ENCODE measurements at regions not wholly inside any gene's neighbourhood (a gene's known extent, or its start where the extent isn't known, plus 50 kb on each side); places are given as distances from the start of the nearest gene placed in this dataset.
"Not testable (repeated sequence)": the region's sequence is repeated elsewhere in the genome, so short reads cannot be mapped to it uniquely, and the experiment has no call there.

DNA sequence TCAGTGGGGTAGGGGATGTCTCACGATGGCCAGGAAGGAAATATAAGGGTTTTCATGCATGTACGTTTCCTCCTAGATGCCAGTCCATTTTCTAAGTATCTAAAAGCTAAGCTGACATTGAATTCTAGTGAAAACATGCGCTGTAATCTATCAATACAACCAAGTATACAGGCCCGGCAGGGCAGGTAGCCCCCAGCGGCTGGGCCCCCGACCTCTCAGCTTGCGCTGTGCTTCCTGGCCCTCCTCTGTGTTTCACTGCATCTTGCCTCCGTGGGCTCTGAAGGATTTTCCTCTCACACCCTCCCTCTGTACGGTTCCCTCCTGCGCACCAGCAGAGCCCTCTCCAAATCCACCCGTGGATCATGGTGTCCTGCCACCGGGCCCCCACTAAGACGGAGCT is 524.8 kb downstream of the ZNF516 start:
- no peak for DNase-seq
- in situ Hi-C loops (cut with HindIII; ENCODE audit: low pct_ligation_motif_present, low pct_unique_long_range_greater_than_20kb, low sequenced_read_pairs), result no loop called here

GRCh38 chr18:75966431-75966830 is 528.6 kb downstream of the ZNF516 start:
- no peak for DNase-seq
- in situ Hi-C loops (cut with HindIII; ENCODE audit: low pct_ligation_motif_present, low pct_unique_long_range_greater_than_20kb, low sequenced_read_pairs), result no loop called here

GRCh38 chr18:75962036-75962572 is 532.9 kb downstream of the ZNF516 start:
- in situ Hi-C loops (cut with HindIII; ENCODE audit: low pct_ligation_motif_present, low pct_unique_long_range_greater_than_20kb, low sequenced_read_pairs), result no loop called here
- no peak for DNase-seq

- DNase-seq; in situ Hi-C loops (cut with HindIII; ENCODE audit: low pct_ligation_motif_present, low pct_unique_long_range_greater_than_20kb, low sequenced_read_pairs): not testable (repeated sequence)
These were observed 532.9 kb upstream of the SMIM21 start for GRCh38 chr18:75960356-75960755.

DNA sequence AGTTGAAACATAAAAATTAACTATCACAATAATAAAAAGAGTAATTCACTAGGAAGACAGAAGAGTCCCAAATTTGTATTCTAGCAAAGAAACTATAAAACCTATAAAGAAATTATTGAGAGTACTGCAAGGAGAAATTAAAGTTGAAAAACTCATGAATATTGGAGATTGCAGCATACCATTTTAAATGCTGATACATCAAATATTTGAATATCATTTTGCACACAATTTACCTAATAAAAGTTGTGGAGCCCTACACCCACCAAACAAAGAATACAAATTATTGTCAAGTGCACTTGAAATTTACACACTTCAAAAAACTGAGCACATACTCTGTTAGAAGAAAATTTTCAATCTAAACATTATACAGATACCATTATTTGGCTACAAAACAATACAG is 531.6 kb upstream of the SMIM21 start:
- in situ Hi-C loops (cut with HindIII; ENCODE audit: low pct_ligation_motif_present, low pct_unique_long_range_greater_than_20kb, low sequenced_read_pairs), result no loop called here
- no peak for DNase-seq

DNA sequence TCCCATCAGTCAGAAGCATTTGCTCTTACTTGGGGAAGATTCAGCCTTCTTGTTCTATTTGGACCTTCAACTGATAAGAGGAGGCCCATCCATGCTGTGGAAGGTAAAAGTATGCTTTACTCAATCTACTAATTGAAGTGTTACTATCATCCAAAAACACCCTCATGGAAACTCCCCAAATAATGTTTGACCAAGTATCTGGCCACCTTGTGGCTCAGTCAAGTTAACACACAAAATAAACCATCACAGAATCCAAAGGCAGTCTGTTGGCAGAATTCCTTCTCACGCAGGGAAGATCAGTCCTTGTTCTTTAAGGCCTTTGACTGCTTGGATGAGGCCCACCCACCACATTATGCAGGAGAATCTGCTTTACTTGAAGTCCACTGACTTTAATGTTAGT is 531.2 kb upstream of the SMIM21 start:
- peak; percentile 1 for DNase-seq
- in situ Hi-C loops (cut with HindIII; ENCODE audit: low pct_ligation_motif_present, low pct_unique_long_range_greater_than_20kb, low sequenced_read_pairs), result no loop called here

DNA sequence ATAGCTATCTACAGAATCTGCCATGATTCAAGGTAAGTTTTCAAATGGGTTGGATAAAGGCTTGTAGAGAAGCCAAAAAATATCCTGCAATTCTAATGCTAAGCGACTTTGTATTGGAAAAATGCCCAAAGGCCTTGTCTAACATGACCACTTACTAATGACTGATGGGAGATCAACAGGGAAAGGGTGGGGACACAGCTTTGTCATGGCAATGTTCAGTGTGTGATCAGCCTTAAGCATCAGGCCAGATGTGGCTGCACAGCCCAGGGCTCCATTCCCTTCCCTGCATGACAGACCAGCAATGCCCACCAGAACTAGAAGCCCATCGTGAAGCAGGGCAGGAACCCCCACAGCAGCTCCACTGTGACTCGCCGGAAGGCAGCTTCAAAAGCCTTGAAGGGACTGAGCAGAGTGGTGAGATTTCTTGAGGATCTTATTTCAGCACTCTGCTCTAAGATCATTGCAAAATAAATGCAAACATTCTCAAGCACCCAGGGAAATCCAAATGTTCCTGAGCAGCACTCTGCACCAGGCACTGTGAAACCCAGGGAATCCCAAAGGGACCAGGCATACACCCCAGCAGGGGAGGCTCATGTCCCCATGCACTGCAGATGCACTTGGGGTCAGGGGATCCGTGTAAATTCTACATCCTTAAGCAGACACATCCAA is 517.9 kb upstream of the SMIM21 start:
- DNase-seq, result no peak
- in situ Hi-C loops (cut with HindIII; ENCODE audit: low pct_ligation_motif_present, low pct_unique_long_range_greater_than_20kb, low sequenced_read_pairs), result no loop called here

- DNase-seq, result no peak
- in situ Hi-C loops (cut with HindIII; ENCODE audit: low pct_ligation_motif_present, low pct_unique_long_range_greater_than_20kb, low sequenced_read_pairs), result no loop called here
These were observed 509.8 kb upstream of the SMIM21 start for GRCh38 chr18:75937306-75937705.

GRCh38 chr18:75936862-75937261 is 509.4 kb upstream of the SMIM21 start:
- DNase-seq, result no peak
- in situ Hi-C loops (cut with HindIII; ENCODE audit: low pct_ligation_motif_present, low pct_unique_long_range_greater_than_20kb, low sequenced_read_pairs), result no loop called here

DNA sequence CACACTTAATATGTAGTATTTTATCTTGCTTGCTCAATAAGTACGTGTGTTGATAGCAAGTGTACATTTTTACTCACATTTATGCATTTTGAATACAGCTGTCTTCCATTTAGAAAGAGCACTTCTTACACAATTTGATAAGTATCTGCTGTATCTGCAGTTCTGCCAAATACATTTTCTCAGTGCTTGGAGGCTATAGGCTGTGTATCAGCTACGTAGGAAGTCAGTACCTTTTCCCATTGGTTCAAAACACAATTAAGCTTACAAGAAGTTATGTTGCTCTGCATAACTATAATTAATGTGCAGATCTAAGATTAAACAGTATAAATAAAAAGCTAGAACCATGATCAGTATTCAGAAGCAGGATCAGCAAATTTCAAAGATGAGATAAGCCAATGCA is 503.6 kb upstream of the SMIM21 start:
- no peak for DNase-seq
- in situ Hi-C loops (cut with HindIII; ENCODE audit: low pct_ligation_motif_present, low pct_unique_long_range_greater_than_20kb, low sequenced_read_pairs), result no loop called here

- no peak for DNase-seq
- in situ Hi-C loops (cut with HindIII; ENCODE audit: low pct_ligation_motif_present, low pct_unique_long_range_greater_than_20kb, low sequenced_read_pairs), result no loop called here
These were observed 501.2 kb upstream of the SMIM21 start for GRCh38 chr18:75928706-75929105.

DNA sequence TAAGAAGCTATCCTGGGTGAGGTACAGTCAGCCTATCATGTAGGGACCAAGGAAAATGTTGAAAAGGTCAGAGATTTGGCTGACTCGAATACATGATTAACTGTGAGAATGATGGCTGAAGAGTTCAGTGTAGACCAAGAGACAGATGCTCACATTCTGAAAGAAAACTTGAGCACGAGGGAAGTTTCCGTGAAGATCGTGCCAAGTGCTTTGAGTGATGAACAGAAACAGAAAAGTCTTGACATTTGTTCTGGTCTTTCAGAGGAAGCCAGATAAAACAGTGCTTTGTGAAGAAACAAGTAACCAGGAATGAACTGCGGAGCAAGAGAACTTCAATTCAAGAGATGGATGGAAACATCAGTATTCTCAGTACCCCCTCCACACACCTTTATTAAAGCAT is 500.3 kb upstream of the SMIM21 start:
- no peak for DNase-seq
- in situ Hi-C loops (cut with HindIII; ENCODE audit: low pct_ligation_motif_present, low pct_unique_long_range_greater_than_20kb, low sequenced_read_pairs), result no loop called here

GRCh38 chr18:75926811-75927210 is 499.3 kb upstream of the SMIM21 start:
- DNase-seq, result peak; percentile 49
- in situ Hi-C loops (cut with HindIII; ENCODE audit: low pct_ligation_motif_present, low pct_unique_long_range_greater_than_20kb, low sequenced_read_pairs), result no loop called here

DNA sequence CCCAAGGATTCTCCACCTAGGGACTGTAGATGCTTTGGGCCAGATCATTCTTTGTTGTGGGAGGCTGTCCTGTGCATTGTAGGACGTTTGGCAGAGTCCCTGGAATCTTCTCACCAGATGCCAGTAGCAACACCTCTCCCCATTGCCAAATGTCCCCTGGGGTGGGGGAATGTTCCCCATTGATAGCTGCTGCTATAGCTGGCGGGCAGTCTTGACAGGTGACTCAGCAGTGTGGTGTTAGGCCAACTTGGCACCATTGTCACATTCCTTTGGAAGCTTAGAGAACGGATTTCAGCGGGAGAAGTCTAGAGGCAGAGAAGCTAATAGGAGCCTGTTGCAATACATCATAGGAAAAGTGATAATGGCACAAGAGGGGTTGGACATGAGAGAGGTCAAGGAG is 495.7 kb upstream of the SMIM21 start:
- DNase-seq, result peak; percentile 91
- in situ Hi-C loops (cut with HindIII; ENCODE audit: low pct_ligation_motif_present, low pct_unique_long_range_greater_than_20kb, low sequenced_read_pairs), result no loop called here

DNA sequence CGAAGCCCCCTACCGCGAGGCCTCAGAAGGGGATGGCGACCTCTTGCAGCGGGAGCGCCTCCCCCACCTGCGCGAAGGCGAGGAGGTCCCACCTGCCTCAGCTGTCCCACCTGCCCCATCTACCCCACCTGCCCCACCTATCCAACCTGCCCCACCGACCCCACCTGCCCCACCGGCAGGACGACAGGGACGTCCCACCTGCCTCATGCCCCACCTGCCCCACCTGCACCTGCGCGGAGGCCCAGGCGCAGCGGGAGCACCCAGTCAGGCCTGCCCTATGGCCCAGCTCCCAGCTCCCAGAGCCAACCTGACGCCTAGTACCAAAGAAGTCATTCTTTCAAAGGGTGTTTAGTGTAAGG is 489.1 kb upstream of the SMIM21 start:
- DNase-seq, result no peak
- in situ Hi-C loops (cut with HindIII; ENCODE audit: low pct_ligation_motif_present, low pct_unique_long_range_greater_than_20kb, low sequenced_read_pairs), result no loop called here

DNA sequence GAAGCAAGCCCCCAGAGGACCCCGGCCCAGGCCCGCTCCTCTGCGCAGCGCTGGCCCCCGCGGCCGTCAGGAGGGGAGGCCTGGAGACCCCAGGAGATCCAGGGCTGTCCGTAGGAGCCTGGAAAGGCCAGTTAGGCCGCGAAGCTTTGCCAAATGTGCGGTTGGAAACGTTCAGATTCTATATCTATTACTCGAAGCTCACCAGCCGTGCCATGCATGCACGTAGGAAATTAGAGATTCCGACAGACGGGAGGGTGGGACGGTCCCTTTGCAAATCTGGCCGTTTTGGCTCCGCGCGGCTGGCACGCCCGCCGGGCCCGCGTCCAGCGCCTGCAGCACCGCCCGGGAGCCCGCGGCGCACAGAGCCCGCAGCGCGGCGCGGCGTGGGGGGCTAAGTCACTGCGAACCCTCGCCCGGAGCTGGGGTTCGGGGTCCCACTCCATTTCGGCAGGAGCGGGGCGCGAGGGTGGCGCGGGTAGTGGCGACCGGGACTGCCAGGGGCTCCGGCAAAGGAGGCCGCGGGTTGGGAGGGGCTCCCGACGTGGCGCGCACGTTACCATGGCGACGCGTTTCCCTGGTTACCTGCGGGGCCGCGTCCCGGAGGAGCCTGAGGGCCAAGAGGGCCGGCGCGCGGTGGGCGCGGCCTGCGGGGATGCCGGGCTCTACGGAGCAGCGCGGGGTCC is 488.6 kb upstream of the SMIM21 start:
- DNase-seq, result peak; percentile 13
- in situ Hi-C loops (cut with HindIII; ENCODE audit: low pct_ligation_motif_present, low pct_unique_long_range_greater_than_20kb, low sequenced_read_pairs), result no loop called here

DNA sequence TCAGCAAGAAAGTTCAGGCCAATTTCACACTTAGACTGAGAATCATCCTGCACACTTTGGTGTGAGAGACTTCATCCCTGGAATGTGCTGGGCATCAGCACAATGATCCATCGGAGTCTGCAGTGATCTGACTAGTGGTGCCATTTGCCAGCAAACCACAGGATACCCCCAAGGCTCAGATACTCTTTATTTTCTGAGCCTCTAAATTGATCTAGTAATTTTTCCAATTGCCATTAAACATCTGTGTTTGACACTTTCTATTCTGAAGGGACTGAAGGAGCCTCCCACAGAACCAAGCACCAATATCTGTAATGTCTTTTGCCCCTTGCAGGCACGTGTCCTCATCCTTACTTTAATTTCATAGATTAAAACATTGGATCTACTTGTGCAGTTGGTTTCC is 485.3 kb upstream of the SMIM21 start:
- in situ Hi-C loops (cut with HindIII; ENCODE audit: low pct_ligation_motif_present, low pct_unique_long_range_greater_than_20kb, low sequenced_read_pairs), result no loop called here

DNA sequence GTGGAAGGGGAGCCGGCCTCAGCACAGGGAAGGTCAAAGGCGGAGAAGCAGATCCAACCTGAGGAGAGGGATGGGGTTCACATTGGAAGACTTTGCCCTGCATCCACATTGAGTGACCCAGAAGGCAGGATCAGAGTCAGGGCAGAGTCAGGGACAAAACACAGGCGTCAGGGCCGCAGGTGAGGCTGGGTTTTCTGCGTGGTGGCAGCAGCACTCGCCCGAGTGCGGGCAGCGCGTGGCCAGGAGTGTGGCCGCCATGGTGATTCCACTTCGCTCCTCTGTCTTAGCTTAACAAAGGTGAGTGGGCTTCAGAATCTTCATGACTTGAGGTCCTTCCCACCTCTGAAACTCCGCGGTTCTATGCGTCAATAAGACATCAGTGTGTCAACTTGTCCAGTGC is 476.9 kb upstream of the SMIM21 start:
- no peak for DNase-seq
- in situ Hi-C loops (cut with HindIII; ENCODE audit: low pct_ligation_motif_present, low pct_unique_long_range_greater_than_20kb, low sequenced_read_pairs), result no loop called here

More for the DNA sequence above, 485.3 kb upstream of the SMIM21 start:
- no peak for DNase-seq

GRCh38 chr18:75898651-75899050 is 471.1 kb upstream of the SMIM21 start:
- in situ Hi-C loops (cut with HindIII; ENCODE audit: low pct_ligation_motif_present, low pct_unique_long_range_greater_than_20kb, low sequenced_read_pairs), result no loop called here
- DNase-seq, result no peak

DNA sequence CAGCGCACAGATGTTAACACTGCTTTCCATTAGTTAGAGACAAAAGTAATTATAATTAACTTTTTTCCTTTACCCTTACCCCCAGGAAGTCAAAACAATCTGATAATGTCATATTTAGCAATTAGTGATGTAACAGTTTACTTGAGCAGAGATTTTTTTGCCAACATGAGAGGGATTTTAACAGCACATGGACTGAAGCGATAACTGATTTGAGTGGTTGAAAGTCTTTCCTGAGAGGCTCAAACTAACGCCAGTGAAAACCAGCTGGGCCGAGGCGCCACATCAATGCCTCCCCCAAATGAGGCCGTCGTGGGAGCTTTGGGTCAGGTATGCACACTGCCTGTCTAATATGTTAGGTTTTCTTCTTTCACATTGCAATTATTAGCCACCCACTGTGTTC is 469.9 kb upstream of the SMIM21 start:
- no peak for DNase-seq
- in situ Hi-C loops (cut with HindIII; ENCODE audit: low pct_ligation_motif_present, low pct_unique_long_range_greater_than_20kb, low sequenced_read_pairs), result no loop called here

All from ACHN (cell line).